HG03439 (cell line): ENCODE measurements at regions not wholly inside any gene's neighbourhood (a gene's known extent, or its start where the extent isn't known, plus 50 kb on each side); places are given as distances from the start of the nearest gene placed in this dataset.
"Not testable (repeated sequence)": the region's sequence is repeated elsewhere in the genome, so short reads cannot be mapped to it uniquely, and the experiment has no call there.

Experiments
- ATAC-seq: cut with Tn5 transposase; IDR thresholded peaks from one replicate; pipeline ENCODE4 v1.9.1; 2021; ENCODE audit warnings: mild to moderate bottlenecking, moderate library complexity; ENCODE audit not compliant: unreplicated experiment

DNA sequence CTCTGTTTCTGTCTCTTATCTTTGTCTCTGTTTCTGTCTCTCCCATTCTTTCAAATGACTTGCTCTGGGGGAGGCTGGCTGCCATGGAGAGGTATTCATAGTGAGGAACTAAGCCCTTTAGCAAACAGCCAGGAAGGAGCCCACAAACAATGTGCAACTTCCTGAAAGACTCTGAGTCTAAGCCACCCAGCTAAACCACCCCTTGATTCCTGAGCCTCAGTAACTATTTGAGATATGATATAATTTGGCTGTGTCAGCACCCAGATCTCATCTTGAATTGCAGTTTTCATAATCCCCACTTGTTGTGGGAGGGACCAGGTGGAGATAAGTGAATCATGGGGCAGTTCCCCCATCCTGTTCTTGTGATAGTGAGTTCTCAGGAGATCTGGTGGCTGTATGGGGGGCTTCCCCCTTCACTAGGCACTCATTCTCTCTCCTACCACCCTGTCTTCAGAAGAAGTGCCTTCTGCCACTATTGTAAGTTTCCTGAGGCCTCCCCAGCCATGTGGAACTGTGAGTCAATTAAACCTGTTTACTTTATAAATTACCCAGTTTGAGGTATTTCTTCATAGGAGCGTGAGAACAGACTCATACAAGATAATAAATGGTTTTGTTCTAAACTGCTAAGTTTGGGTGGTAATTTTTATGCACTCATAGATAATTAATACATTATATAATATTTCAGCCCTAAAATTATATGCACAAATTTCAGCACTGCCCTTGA, 121.2 kb upstream of the FOXP2 start:
- no peak for ATAC-seq

DNA sequence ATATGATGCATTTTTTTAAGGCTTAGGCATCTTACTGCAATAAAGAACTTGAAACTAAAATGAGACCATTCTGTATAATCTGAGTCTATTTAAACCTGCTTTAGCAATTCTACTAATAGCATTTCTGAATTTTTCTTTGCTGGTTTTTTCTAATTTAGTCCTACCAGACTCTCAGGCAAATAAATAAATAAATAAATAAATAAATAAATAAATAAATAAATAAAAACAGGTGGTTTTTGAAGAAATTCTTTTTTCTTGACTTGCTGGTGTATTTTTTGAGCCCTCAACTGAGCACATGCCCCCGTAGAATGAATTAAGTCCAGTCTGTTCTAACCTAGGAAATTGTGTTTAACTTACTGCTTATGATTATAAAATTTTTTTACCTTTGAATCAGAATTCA, 134.7 kb upstream of the FOXP2 start:
- ATAC-seq: no peak

DNA sequence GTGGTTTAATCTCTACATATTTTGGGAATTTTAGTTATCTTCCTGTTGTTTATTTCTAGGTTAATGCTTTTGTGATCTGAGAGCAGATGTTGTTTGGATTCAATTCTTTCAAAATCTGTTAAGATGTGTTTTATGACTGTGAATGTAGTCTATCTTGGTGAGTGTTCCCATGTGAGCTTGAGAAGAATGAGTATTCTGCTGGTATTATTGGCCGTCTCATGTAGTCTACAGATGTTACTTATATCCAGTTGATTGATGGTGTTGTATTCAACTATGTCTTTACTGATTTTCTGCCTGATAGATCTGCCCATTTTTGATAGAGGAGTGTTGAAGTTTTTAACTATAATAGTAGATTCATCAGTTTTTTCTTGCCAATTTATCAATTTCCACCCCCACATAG, 141.4 kb upstream of the FOXP2 start:
- ATAC-seq: no peak

DNA sequence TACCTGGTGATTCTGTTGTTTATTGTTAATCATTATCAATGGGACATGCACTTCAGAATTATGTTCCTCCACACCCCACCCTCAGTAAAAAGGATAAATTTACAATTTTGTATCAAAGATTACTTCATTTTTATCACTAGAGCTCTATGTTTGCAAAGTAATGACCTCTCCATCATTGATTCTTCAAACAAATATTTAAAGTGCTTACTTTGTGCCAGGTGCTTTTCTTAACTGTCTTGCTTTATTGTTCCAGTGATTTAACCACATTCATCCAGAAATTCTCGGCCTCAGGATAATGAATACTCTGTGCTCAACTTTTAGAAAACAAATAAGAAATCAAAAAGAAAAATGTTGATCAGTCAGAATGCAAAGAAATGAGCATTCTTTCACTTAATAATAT, 144.9 kb upstream of the FOXP2 start:
- ATAC-seq: no peak

DNA sequence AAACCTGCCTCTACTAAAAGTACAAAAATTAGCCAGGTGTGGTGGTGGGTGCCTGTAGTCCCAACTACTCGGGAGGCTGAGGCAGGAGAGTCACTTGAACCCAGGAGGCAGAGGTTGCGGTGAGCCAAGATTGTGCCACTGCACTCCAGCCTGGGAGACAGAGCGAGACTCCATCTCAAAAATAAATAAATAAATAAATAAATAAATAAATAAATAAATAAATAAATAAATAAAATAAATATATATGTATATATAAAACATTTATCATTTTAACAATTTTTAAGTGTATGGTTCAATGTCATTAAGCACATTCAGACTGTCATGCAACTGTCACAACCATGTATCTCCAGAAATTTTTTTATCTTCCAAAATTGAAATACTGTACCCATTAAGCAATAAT, 147.1 kb upstream of the FOXP2 start:
- not testable (repeated sequence) for ATAC-seq

DNA sequence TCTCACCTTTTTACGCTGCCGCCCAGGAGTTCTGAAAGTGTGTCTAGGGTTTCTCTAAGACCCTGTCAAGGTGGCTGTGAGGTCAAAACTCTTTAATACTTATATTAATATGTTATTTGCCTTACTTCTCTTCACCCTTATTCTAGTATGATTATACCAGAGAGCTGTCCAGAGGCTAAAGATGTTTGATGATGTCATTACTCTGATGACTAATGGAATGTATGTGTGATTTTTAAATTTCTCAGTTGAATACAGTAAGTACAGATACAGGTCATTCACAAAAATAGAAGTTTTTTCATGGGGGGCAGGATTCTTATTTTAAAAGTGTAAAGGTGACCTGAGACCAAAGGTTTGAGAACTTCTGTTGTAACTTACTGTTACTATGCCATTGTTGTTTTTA, 150.6 kb upstream of the FOXP2 start:
- ATAC-seq: no peak

DNA sequence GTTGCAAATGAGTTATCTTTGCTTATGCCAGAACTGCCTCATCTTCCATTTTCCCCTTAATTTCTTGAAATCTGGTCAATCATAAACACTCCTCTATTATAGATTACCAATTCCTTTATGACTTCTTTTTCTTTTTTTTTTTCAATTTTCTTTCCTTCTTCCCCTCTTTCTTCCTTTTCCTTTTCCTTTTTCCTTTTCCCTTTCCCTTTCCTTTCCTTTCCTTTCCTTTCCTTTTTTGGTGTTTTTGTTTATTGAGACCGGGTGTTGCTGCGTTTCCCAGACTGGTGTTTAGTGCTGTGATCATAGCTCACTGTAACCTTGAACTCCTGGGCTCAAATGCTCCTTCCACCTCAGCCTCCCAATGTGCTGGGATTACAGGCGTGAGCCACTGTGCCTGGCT, 151.4 kb upstream of the FOXP2 start:
- ATAC-seq: no peak

DNA sequence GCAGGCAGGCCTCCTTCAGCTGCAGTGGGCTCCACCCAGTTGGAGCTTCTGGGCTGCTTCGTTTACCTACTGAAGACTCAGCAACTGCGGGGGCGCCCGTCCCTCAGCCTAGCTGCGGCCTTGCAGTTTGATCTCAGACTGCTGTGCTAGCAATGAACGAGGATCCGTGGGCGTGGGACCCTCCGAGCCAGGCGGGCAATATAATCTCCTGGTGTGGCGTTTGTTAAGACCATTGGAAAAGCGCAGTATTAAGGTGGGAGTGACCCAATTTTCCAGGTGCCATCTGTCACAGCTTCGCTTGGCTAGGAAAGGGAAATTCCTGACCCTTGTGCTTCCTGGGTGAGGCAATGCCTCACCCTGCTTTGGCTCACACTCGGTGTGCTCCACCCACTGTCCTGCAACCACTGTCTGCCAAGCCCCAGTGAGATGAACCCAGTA, 159.2 kb upstream of the FOXP2 start:
- no peak for ATAC-seq

DNA sequence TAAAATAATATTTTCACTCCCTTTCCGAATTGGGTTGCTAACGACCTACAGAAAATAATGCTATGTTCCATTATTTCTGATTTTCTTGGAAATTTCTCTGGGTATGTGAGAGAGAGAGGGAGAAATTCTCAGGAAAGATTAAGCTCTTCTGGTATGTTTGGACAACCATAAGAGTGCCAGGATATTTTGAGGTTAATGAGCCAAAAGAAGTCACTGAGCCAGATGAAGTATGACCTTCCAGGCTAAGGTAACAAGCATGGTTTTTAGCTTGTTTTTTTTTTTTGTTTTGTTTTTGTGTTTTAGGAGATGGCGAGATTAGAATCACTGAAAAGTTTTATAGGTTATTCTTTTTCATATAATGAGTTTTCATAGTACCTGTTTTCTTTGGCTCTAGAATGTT, 171.0 kb upstream of the FOXP2 start:
- ATAC-seq: no peak

DNA sequence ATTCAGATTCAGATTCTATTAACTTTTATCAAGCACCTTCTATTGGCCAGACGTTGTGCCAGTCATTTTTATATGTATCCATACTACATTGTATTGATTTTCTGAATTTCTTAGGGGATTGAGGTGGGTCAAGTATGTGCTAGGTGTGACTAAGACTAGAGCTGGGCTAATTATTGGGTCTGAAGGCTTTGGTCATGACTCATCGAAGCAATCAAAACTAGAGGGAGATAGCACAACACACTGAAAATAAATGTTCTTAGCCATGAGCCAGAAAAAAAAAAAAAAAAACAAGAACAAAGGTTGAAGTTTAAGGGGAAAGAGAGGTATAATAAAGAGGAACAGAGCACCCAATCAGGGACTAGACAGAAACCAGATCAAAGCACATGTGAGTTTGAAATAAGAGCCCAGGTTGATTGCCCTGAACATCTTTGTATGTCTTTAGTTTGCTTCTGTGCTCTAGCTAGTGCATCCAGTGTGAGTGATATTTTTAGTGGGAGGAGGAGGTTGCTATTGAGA, 171.6 kb upstream of the FOXP2 start:
- no peak for ATAC-seq

DNA sequence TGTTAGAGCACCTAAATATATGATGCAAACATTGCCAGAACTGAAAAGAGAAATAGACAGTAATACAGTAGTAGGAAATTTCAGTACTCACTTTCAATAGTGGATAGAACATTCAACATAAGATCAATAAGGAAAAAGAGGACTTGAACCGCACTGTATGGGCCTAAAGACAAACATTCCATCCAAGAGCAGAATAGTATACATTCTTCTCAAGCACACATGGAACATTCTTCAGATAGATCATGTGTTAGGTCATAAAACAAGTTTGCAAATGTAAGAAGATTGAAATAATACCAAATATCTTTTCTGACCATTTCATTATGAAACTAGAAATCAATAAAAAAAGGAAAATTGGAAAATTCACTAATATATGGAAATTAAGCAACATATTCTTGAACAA, 185.4 kb upstream of the FOXP2 start:
- ATAC-seq: no peak

DNA sequence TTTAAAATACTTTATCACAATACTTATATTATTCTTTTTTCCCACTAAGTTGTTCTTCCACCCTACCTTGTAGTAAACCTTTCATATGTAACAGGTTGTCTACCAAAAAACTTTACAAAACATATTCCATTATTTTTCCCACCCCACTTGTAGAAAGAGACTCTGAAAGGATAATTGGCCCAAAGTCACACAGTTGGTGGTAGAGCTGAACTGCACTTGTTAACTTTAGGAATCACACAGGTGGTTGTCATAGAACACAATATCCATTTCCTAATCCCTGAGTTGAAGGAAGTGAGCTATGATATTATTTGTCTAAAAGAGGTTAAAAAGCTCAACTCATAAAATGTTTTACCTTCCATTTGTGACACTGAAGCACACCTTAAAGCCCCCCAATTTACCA, 188.8 kb upstream of the FOXP2 start:
- no peak for ATAC-seq

DNA sequence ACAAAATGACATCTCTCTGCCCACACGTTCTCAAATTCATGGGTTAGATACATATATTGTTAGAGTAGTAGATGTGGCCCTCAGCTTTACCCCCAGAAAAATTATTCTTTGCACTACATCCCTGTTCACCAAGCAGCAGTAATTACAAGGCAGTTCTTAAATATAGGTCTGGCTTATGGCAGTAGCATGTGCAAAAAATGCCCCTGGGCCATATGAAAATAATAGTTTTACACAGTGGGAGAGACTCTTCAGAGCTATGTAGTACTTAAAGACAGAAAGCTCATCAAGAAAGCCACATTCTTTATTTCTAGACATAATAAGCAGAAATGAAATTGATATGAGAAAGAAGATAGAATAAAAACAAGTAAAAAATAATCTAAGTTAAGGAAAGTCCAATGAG, 196.3 kb upstream of the FOXP2 start:
- ATAC-seq: no peak

DNA sequence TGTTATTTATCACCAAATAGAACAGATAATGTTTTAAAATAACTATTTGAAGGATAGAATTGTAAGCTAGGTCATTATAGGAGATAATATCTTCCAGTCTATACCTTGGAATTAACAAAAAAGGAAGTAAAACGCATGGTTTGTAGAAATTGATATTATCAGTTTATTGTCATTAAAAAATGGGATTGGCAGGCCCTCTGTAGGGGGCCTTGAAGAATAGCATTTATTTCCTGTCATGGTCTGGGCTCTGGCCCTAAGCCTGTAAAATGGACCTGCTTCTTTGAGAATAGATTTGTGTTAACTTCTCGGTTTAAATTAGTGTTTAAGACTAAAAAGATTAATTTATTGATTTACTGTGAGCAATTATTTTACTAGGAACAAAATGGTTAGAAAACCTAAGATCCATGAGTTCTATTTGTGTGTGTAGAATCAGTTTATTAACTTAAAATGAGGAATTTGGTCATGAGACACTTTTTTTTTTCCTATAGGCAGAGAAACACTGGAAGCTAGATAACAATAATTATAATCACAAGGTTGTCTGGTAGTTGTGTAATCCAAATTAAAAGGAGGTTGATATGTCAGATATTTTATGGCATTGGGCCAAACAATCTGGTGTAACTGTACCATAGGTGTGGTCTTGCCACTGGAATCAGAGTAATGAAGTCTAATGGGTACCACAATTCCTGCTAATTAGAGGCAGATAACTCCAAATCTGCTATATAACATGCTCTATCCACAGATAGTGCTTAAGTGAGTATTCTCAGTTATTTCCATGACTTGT, 197.4 kb upstream of the FOXP2 start:
- no peak for ATAC-seq

DNA sequence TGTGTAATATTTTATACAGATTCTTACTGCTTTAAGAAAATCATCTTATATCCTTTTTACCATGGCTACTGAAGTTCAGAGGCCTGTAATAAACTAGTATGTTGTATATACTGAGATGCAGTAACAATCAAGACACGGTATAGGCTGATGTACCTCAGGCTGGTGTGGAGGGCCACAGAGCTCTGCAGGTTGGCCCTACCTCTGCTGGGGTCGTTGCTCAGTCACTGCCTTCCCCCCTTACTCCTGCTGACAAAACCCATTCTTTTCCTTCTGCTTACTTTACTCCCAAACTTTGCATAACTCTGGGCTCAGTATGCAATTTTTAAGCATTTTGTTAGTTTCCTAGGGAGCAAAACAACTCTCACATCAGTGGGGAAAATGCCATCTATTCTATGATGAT, 200.1 kb upstream of the FOXP2 start:
- no peak for ATAC-seq

DNA sequence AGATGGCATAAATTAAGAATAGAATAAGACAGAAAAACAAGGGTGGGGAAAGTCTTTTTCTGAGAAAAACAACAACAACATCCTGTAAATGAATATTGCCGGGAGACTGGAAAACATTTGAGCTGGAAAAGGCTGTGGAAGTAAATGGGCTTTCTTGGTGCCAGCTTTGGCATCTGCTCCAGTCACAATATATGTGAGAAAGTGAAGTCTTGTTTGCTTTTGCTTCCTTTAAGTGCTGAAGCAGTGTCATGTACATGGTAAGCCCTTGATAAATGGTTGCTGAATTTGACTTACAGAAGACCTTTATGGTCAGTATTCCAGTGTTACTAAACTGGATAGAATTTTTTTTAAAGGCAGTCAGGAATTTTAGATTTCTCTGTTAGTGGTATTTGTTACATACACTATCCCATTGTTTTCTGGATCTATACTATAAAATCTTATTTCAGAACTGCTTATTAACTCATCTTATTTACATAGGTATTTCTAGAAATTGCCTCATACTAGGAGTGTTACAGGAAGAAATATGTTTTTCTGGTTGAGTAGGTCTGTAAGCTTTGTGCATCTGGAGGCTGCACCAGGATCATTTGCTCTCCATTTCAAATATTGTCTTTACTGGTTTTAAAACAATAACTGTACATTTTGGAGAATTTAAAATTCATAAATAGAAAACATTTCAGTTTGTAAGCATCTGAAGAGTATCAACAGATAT, 201.7 kb upstream of the FOXP2 start:
- no peak for ATAC-seq

DNA sequence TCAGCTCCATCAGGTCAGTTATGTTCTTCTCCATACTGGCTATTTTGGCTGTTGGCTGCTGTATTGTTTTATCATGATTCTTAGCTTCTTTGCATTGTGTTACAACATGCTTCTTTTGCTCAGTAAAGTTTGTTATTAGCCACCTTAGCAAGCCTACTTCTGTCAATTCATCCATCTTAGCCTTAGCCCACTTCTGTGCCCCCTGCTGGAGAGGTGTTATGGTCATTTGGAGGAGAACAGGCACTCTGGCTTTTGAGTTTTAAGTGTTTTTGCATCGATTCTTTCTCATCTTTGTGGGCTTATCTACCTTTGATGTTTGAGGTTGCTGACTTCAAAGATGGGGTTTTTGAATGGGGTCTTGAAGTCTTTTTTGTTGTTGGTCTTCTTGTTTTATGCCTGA, 204.6 kb upstream of the FOXP2 start:
- no peak for ATAC-seq

DNA sequence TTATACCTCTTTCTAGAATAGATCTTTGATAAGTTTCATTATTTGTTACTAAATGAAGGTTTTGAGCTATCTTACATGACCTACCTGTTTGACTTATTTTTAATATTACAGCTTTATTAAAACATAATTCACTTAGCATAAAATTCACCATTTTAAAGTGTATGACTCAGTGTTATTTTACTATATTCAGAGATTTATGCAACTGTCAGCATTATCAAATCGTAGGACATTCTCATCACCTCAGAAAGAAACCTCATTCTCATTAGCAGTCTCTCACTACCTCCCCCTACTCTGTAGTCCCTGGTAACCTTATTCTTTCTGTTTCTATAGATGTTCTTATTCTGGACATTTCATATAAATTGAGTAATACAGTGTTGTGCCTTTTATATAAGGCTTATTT, 207.9 kb upstream of the FOXP2 start:
- ATAC-seq: no peak

DNA sequence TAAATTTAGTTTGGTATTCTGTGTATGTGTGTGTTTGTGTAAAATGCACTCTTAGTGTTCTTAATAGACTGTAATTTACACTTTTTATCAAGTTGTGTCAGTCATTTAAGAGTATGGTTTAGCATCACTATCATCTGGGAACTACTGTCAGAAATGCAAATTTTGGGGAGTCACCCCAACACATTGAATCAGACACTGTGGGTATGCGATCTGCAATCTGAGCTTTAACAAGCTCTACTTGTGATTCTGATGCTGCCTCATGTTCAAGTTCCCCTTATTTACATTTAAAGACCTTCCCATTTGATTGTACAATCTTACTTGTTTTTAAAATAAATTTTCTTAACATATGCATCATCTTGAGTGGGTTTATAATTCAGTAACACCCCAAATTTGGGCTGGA, 218.1 kb upstream of the FOXP2 start:
- ATAC-seq: no peak

DNA sequence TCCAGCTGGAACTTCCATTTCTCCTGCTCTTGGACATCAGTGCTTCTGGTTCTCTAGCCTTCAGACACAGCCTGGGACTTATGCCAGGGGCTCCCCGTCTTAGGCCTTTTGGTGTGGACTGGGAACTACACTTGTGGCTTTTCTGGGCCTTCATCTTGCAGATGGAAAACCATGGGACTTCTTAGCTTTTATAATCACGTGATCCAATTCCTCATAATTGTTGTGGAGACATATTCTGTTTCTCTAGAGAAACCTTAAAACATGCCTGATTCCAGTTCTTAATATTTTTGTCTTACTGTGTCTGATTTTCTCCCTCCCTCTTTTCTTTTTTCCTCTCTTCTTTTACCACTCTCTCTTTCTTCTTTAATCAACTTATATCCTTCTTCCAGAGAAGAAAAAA, 224.2 kb upstream of the FOXP2 start:
- no peak for ATAC-seq

DNA sequence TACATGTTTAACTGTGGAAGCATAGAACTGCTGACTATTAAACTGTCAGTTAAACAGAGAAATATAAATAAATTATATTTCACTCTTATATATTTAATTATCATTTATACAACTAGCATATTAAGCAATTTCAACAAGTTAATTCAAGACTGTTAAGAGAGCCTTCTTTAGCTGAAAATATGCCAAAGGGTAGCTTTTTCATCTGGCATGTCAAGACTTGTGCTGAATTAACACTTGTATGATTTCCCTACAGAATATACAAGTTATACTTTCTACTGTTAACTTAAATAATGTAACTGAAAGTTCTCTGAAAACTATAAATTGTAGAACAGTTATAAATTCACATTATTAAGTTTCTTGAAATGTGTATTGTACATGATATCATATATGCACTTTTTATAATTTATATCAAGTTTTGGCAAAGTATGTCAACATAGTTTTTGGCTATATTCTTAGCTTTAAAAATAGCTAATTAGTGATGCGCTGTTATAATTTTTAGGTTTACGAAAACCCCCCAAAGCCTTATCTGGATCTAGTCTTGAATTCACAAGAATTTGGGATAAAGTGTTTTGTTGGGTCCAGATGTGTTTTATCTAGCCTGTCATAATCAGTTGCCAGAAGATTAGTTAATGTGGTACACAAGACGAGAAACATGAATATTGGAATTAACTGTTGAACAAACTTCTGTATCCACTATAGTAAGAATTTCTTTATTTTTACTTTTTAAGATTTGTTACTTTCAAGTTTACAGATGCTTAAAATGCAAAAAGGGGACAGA, 231.1 kb upstream of the FOXP2 start:
- no peak for ATAC-seq
